Ammon's horn (tissue), 1 donor: ENCODE measurements at regions not wholly inside any gene's neighbourhood (a gene's known extent, or its start where the extent isn't known, plus 50 kb on each side); places are given as distances from the start of the nearest gene placed in this dataset.
"Not testable (repeated sequence)": the region's sequence is repeated elsewhere in the genome, so short reads cannot be mapped to it uniquely, and the experiment has no call there.

Experiments
- DNase-seq: peaks from one replicate; pipeline ENCODE4 v3.0.0-alpha.2; 2016; ENCODE audit warnings: low spot score

DNA sequence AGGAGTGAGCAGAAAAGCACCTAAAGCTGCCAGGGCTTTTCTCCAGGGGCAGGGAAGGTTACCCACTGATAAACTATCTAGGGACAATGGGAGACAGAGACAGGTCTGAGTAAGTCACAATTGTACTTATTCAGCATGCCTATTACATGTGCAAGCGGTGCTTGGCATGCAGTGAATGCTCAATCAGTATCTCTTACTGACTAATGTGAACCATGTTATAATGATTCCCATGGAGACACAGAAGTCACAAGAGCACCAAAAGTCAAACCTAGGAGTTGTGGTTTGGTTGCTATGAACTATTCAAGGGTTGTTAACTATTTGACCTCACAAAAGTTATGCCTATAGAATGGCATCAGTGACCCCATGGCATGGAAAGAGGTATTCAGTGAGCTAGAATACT, 50.0 kb upstream of the RASGRP1 start:
- no peak for DNase-seq

DNA sequence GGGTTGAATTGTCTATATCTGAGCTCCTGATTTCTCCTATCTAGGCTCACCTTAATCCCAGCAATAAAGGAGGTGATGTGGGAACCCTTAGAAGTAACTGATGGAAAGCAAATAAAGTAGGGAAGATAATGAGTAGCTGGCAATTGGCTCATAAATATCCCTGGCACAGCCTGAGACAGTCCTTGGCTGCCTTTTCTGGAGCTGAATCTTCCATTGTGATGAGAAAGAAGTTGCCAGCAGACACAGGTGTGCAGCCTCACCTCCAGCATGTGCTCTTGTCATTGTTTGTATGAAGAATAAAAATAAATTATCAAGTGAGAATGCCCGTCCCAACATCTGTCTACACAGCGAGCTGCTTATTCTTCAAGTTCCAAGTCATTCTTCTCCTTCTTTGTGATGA, 53.2 kb upstream of the RASGRP1 start:
- DNase-seq: no peak

DNA sequence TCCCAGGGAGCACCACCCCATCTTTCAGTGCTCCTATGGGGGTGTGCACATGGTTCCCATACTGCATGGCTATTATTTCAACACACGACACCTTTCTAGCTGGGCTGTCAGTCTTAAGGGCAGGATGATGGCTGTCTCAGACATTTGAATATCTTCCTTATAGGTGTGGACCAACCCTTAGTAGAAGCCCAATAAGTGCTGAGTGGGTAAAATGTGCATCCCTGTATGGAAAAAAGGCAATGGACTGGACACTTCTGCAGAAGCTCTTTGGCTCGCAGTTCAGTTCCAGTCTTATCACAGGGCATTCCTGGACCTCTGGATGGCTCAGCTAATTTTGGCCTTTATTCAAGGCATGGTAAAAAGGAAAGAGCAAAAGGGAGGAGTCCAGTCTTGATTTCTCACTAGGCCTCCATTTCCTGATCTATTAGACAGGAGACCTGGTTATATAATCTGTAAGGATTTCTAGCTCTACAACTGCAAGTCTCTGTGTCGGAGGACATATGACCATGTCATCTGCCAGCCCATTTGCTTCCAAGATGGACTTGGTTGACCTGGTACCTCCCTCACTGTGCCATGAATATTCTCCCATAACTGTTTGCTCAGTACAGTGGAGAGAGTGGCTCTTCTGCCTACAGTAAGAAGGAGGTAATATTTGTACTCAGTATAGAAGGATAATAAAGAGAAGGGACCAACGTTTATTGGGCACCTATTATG, 53.8 kb upstream of the RASGRP1 start:
- no peak for DNase-seq

DNA sequence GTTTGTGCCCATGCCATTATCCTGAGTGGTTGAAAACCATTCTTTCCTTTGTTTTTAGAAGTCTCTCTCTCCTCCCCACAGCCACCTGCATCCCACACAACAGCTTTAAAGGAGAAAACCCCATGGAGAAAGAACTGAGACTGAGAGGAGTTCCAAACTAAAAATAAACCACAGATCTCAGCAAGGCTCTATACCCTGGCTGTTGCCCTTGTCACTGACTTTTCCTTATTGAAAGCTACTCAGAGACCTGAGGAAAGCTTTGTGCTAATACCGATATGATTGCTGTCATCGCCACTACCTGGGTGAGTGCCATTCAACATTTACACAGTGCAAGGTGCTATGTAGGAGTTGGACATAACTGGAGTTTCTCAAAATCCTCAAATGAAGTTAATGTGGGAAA, 55.5 kb upstream of the RASGRP1 start:
- DNase-seq: no peak

DNA sequence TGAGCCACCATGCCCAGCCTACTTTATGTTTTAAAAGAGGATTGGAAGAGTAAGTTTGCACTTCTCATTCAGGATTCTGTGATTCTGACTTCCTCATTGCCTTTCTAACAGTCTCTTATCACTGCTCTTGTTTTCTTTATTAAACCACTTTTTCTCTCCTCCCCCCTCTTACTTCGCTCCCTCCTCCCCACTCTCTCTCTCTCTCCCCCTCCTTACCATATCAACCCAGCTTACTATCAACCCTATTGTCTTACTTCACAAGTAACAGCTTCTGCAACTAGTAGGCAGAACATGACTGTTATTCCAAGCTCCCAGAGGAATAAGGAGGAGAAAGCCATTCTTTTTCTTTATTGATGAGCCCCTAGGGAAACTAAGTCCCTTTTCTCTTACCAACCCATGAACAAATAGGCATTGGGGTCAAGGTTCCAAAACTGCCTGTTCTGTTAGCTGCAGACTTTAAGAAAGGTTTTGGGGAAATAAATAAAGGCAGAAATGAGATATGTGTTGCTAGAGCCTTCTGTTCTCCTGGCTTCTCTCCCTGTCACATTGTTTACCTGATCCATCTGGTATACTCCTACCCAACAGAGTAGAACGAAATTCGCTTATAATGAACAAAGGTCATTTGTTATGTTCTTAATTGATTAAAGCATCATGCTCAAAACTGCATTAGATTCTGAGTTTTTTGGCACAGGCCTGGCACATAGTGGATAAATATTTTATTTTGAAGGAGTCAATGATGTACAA, 56.4 kb upstream of the RASGRP1 start:
- DNase-seq: peak; percentile 27

DNA sequence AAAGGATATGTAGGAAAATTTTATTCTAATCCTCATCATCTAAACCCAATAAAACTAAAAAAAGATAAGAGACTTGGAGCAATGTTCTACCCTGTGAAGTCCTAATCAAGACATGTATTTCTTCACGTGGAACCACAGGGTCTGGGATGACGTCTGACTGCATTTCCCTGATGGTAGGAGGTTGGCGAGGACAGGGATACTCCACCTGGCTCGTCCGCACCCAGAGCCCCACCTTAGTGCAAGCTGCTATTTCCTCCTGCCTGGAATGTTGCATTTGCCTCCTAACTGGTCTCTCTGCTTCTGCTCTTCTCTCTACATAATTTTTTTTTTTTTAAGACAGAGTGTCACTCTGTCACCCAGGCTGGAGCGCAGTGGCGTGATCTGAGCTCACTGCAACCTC, 57.7 kb upstream of the RASGRP1 start:
- no peak for DNase-seq

DNA sequence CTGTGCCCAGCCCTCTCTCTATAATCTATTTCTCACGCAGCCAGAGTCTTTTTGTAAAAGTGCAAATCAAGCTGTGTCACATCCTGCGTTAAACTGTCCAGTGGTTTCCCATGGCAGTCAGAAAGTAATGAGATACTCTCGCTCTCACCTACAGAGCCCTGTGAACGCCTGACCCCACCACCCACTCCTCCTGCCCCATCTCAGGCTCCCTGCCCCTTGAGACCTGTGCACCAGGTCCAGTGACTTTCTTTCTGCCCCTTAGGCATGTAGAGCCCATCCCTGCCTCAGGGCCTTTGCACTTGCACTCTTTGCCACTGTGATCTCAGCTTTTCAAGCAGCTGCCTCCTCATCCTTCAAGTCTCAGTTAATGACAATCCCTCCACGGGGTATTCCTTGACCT, 58.3 kb upstream of the RASGRP1 start:
- DNase-seq: no peak

DNA sequence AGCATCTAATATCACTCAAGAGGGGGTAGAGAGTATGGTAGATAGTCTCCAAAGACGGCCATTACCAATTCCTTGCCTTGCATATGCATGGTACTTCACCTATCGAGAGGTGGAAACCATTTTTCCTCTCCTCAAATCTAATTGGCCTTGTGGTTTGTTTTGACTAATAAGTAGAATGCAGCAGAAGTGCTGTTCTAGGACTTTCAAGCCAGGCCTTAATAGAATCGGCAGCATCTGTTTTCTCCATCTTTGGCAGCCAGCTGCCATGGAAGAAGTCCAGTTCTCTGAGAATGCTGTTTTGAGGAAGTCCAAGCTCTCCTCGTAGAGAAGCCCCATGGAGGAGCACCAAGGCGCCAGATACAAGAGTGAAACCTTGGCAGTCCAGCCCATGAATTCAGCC, 59.1 kb upstream of the RASGRP1 start:
- no peak for DNase-seq

DNA sequence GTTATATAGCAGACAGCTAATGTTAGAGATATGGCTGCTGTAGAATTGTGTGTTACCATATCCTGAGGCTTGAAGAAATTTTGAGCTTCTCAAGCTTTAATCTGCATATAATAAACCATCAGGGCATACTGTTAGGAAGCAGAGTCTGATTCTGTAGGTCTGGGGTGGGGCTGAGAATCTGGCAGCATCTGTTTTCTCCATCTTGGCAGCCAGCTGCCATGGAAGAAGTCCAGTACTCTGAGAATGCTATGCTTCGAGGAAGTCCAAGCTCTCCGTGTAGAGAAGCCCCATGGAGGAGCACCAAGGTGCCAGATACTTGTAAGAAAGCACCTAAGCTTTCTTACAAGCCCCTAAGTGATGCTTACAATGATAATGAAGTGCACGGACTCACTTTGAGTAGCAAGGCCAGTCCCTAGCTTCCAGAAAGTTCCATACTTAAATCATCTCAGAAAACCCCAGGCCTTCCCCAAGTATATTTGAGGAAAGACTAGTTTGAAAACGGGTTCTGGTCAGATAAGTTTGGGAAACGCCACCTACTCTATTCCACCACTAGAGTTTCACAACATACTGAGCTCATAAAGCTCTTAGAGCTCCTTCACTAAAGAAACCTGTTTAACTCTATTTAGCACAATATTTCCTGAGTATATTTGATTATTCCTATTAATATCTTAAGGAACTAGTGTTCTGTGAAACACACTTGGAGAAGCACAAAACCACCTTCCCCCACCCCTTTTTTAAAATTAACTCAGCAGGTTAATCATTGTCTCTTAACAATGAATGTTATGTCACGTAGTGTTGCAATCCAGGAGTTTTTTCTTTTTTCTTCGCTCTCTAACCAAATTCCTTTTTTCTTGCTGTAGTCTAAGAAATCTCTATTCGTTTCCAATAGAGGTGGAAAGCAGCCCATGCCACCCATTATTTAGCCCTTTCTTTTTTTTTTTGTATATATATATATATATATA, 59.9 kb upstream of the RASGRP1 start:
- DNase-seq: no peak

DNA sequence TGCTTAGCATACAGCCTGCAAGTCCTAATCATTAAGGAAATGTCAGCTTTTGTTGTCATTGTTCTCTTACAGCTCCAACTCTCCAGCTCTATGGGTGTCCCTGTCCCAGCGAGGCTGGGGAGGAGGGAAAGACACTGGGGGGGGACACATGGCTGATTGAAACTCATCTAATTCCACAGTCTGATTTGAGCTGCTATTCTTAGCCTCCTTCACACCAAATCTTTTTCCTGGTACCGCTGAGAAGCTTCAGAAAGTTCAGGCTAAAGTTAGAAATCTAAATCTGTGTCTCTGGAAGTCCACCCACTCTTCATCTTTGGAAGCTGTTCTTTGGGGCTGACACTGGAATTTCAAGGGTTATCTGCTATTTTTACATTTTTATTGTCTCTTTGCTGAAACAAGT, 61.3 kb upstream of the RASGRP1 start:
- DNase-seq: no peak

DNA sequence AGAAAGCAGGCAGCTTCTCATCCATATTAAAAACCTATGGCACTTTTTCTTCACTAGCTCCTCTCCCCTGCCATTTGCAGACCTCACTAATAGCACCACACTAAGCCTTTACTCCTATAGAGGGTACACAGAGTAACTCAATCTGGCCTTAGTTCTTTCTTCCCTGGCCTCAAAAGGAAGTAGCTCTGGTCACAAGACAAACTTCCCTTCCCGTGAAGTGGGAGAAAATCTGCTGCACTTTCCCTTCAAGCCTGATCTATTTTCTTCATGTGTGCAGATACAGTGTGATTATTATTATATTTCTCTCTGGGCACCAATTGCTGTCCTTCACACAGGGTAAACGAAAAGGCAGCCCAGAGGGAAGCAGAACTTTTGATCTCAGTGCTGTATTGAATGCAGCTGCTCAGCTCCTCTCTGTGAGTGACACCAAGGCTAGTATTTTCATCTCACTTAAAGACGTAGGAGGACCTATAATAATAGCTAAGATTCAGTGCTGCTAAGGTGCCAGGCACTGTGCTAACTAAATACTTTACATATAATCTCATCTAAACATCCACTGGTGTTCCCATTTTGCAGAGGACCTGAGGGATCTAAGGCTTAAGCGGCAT, 61.9 kb upstream of the RASGRP1 start:
- peak; percentile 48 for DNase-seq

DNA sequence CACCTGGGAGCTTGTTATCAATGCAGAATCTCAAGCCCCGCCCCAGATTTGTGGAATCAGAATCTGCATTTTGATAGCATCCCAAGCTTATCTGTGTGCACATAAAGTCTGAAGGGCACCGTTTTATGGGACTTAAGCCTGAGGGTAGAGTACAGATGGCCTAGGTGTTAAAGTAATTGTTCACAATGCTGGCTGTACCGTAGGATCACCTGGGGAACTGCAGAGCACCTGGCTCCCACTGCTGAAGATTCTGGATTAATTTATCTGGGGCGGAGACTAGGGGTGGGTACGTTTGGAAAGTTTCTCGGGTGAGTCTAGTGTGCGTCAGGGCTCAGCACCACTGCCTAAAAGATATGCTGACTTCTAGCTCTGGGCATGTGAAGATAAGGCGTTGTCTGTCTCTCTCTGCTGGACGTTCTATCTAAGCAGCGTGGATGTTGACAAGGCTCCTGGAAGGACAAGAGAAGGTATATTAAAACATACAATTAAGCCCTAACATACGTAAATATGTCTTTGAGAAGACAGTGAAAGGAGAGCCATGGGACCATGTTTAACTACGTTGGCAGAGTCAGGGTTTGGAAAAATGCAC, 63.2 kb upstream of the RASGRP1 start:
- no peak for DNase-seq

DNA sequence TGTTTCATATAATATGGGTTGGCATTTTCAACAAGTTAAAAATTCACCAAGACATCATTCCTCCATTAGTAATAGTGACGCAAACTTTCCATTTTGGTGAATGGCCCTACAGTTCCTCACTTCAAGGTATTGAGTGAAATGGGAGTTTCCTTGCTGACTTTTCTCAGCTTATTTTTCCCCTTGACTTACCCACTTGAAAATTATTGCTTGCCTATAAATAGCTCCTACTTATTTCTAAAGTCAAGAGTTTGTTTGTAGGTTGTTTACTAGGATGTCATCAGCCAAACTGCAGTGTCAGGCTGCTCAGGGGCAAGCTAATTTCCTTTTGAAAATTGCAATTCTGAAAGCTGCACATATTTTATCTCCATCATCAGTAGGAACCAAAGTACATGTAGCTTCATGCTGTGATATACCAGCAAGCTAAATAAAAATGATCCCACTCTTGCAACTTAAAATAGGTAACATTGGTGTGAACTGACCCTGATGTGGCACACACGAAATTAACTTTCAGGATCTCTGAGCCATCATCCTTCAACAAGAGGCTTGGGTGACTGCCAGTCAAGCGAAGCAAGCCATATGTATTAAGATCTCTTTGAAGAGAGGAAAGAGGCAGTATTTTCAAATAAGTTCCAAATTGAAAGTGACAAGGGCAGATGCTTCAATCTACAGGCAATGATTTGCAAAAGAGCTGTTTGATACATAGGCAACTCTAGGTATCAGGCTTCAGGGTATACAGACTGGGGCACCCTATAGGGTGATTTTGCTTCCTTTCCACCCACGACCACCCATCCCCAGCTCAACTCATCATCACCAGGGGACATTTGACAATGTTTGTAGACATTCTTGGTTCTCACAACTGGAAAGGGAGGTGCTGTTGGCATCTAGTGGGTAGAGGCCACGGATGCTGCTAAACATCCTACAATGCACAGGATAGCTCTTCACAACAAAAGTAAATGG, 66.8 kb upstream of the RASGRP1 start:
- DNase-seq: no peak

DNA sequence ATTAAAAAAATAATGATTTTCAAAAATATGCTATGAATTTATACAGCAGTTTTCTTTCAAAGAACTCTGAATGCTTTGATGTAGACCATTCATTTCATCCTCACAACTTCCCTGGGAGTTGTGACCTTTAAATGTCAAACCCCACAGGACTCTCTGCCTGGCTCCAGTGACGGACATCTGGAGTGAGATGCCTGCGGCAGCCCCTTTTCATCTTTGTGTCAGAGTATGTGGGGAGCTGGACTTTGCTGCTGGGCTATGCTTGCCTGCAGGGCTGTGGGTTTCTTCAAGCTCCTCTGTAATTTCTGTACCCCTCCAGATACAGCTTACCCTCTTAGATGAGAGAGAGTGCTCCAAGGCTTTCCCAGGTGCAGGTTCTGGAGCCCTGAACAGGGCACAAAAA, 70.6 kb upstream of the RASGRP1 start:
- DNase-seq: no peak

DNA sequence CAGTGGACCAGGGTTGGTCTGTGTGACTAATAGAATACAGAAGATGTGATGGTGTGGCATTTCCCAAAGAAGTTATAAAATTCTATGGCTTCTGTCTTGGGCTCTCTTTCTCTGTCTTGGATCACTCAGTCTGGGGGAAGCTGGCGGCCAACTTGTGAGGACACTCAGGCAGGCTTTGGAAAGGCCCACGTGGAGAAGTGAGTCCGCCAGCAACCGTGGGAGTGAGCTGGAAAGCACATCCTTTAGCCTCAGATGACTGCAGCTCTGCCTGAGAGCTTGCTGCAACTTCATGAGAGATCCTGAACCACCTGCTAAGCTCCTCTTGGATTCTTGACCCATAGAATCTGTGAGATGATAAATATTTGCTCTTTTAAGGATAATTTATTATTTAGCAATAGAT, 72.0 kb upstream of the RASGRP1 start:
- no peak for DNase-seq

DNA sequence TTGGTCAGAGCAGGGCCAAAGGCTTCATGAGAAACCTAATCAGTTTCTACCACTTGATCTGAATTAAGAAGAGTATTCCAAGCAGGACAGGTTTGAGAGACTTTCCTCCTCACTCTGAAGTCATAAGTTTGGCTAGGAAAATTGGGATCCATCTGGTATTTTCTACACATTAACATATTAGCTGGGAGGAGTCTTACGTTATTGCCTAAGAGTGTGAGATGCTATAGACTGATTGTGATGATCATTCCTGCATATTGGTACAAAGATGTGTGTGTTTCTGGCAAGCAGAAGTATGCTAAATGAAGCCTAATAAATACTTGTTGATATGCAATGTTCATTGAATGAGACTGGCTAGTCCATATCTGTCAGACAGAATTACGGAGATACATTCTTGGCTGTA, 73.5 kb upstream of the RASGRP1 start:
- DNase-seq: no peak

DNA sequence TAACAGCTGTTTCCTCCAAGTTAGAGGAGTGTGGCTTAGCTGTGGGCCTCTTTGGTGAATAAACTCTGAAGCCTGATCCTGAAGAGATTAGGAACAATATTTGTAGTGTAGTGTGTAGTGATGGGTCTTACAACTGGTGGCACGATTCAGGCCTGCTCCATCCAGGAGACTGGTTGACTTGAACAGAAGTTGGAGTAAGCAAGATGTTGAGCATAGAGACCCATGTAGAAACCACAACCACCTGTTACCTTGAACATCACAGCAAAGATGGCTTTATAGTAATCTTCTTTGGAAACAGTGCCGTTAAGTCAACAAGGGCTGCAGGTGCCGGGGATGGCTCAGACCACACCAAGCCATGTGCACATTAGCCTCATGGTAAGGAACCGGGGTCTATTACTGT, 74.2 kb upstream of the RASGRP1 start:
- DNase-seq: no peak

DNA sequence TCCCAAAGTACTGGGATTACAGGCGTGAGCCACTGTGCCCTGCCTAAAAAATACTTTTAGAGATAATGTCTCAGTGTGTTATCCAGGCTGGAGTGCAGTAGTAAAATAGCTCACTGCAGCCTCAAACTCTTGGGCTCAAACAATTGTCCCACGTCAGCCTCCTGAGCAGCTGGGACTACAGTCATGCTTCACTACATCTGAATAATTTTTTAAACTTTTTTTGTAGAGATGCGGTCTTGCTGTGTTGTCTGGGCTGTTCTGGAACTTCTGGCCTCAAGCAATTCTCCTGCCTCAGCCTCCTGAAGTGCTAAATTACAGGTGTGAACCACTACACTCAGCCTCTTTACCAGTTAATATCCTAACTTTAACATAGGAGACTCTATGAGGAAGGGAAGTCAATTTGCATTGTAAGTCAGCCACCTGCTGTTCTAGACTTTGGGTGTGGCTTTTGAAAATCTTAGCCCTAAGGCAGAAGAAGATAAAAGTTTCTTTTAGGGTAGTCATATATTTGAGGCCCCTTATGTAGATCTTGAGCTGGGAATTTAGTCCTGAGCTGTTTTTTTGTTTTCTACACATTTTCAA, 78.2 kb upstream of the RASGRP1 start:
- DNase-seq: no peak

DNA sequence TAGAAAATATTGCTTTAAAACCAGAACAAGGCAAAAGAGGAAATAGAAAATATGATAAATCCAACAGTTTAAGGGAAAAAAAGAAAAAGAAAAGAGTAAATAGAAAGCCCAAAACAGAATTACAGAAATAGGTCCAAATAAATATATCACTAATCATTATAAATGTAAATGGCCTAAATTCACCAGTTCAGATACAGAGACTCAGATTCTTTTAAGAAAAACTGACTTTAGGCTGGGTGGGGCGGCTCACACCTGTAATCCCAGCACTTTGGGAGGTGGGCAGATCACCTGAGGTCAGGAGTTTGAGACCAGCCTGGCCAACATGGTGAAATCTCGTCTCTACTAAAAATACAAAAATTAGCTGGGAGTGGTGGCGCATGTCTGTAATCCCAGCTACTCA, 79.7 kb upstream of the RASGRP1 start:
- DNase-seq: not testable (repeated sequence)

DNA sequence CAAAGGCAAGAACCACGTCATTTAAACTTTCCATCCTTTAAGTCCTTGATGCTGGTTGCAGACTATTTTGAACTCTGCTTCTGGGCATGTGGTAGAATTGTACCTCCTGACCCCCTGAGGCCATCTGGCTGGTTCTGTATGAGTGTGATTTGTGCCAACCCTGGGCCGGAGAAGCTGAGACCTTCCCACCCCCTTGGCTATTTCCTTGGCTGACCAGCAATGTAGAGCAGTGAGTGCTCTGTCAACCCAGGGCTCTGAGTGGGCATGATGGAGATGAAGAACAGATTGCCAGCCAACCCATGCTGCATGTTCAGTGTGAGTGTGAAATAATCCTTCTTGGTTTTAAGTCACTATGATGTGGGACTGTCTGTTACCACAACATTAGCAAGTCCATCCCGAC, 82.1 kb upstream of the RASGRP1 start:
- DNase-seq: no peak
